ENCODE measurements at regions not wholly inside any gene's neighbourhood (a gene's known extent, or its start where the extent isn't known, plus 50 kb on each side); places are given as distances from the start of the nearest gene placed in this dataset.

DNA sequence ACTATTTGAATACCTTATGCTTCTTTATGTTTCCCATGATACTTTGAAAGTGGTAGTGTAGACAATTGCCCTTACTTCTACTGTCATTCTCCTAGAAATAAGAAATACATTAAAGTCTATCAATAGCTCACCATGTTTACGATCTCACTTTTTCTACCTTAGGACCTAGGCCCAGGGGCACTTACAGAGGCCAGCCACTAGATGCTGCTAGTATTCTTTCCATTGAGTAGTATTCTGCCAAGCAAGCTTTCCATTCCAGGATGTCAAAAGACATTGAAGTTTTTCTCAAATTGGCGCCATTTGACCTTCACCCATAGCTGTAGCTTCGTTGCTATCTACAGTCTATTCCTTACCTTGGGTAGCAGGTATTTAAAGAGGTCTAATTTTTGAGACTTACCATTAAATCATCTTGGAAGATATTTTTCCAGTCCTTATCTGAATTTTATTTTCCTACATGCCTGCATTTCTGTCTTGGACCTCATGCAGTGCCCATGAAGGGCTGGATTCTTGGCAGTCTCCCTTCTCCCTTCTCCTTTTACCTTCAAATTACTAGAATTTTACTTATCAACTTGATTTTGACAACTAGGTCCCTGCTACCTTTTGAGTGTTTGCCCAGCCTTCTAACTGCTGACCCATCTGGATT is 246.0 kb upstream of the NUDT12 start:
- Mint-ChIP-seq H3K4me3 (no peak overlapping the region), H3K36me3 (ENCODE audit: low read depth) (no peaks in the 10 kb centered on the region), H3K27me3 (no peaks in the 10 kb centered on the region), H3K27ac (no peak overlapping the region), H3K4me1 (no peaks in the 10 kb centered on the region), H3K9me3 (no peaks in the 10 kb centered on the region)
- no peak for DNase-seq
- intact Hi-C loops (cut with micrococcal nuclease): no loop called here

- no peak for DNase-seq
- intact Hi-C loops (cut with micrococcal nuclease): no loop called here
- Mint-ChIP-seq H3K4me1 (no peaks in the 10 kb centered on the region), H3K4me3 (no peak overlapping the region), H3K27ac (no peak overlapping the region), H3K9me3 (no peaks in the 10 kb centered on the region), H3K27me3 (no peaks in the 10 kb centered on the region), H3K36me3 (ENCODE audit: low read depth) (no peaks in the 10 kb centered on the region)
Observed at GRCh38 chr5:103804711-103805110, 242.1 kb upstream of the NUDT12 start.

DNA sequence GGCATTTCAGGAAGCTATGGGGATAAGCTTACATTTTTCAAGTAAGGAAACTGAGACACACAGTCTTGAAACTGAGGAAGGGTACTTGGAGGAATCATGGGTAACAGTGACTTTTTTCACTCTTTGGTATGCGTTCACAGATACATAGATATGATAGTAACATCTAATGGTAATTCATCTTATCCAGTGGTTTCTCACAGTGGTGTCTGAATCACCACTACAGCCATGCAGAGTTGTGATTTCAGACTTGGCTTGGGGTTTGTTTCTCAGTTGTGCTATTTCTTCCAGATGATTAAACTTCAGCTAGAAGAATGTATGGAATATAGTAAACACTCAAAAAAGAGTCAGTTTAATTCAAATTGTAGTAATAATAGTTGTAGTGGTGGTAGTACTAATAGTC is 239.1 kb upstream of the NUDT12 start:
- H3K4me1 Mint-ChIP-seq: no peaks in the 10 kb centered on the region
- H3K4me3 Mint-ChIP-seq: no peak overlapping the region
- DNase-seq: no peak
- H3K36me3 Mint-ChIP-seq (ENCODE audit: low read depth): no peaks in the 10 kb centered on the region
- H3K27ac Mint-ChIP-seq: no peak overlapping the region
- intact Hi-C loops (cut with micrococcal nuclease): no loop called here
- no peaks in the 10 kb centered on the region for H3K27me3 Mint-ChIP-seq
- peaks cover 6% of the 10 kb centered on the region for H3K9me3 Mint-ChIP-seq

DNA sequence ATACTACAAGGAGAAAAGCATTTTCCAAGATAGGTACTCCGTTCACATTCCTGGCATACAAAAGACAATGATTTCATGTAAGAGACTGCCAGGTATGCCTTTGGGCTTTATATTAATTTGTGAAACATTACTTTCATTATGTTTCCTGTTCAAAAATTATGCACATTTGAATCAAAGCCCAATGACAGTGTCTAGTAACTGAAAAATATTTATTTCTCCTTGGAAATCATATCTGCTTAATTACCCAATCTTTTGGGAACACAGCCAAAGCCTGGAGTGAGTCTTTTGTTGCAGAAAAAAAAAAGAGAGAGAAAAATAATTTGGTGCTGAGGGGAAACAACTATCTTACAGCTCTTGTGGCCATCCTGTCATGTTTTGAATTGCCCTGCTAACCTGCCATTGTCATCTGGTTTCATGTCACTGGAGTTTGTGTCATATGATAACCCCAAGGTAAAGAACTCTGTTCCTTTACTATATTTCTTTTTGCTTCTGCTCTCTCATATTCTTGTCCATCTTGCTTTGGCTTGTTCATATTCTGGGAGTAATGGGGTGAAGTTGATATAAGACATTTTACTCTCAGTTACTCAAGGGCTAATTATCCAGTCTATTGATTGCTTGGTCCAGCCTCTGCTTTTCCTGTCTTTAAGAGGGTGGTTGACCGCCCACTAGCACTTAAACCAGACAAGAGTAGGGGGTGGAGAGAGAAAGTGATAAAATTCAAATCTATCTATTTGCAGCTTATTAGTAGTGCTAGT is 238.3 kb upstream of the NUDT12 start:
- no peaks in the 10 kb centered on the region for H3K4me1 Mint-ChIP-seq
- H3K36me3 Mint-ChIP-seq (ENCODE audit: low read depth): no peaks in the 10 kb centered on the region
- no peaks in the 10 kb centered on the region for H3K27me3 Mint-ChIP-seq
- H3K9me3 Mint-ChIP-seq: peaks cover 6% of the 10 kb centered on the region
- no peak for DNase-seq
- no peak overlapping the region for H3K4me3 Mint-ChIP-seq
- no peak overlapping the region for H3K27ac Mint-ChIP-seq
- intact Hi-C loops (cut with micrococcal nuclease): no loop called here

DNA sequence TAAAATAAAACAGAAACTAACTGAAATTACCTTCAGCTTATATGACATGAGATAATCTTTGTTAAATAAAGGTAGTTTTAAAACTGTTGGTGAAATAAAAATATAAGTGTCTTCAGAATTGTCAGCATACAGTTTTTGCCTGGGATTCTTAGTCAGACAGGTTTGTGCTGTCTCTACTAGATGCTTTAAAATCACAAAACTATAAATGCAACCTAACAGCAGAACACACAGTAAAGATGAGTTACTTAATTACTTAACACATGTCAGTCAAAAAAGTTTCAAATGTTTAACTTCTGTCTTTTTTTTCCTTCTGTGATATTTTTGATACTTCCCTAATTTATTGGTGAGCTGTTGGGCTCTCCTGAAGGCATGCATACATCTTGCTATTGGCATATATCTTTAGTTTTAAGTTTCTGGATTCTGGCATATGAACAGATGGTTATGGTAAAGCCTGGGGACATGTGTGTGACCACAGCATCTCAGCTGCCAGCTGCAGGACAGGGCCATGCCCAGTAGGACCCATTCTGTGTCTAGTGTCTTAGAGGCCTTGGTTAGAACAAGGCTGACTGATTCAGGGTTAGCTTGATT is 231.1 kb upstream of the NUDT12 start:
- intact Hi-C loops (cut with micrococcal nuclease): no loop called here
- Mint-ChIP-seq H3K27me3 (no peaks in the 10 kb centered on the region), H3K4me1 (no peaks in the 10 kb centered on the region), H3K27ac (no peak overlapping the region), H3K36me3 (ENCODE audit: low read depth) (no peaks in the 10 kb centered on the region), H3K9me3 (peaks cover 15% of the 10 kb centered on the region), H3K4me3 (no peak overlapping the region)
- DNase-seq: no peak

DNA sequence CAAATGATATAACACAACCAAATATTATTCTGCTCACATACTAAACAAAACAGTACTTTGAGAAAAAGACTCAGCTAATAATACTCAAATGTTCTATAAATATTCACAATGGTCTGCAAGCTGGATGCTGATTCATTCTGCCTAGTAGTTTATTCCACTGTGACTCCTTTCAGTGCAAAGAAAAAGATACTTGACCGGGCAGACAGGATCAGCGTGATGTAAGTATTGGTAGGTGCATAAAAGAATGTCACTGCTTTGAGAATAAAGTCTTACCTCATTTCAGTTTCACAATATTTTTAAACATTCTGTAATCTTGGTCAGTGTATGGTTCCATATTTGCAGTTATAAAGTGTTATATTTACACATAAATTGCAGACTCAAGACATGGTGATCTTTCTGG is 223.0 kb upstream of the NUDT12 start:
- no peak overlapping the region for H3K4me3 Mint-ChIP-seq
- no peak overlapping the region for H3K27ac Mint-ChIP-seq
- peaks cover 5% of the 10 kb centered on the region for H3K9me3 Mint-ChIP-seq
- no peaks in the 10 kb centered on the region for H3K27me3 Mint-ChIP-seq
- H3K4me1 Mint-ChIP-seq: no peaks in the 10 kb centered on the region
- no peak for DNase-seq
- H3K36me3 Mint-ChIP-seq (ENCODE audit: low read depth): no peaks in the 10 kb centered on the region
- intact Hi-C loops (cut with micrococcal nuclease): no loop called here

DNA sequence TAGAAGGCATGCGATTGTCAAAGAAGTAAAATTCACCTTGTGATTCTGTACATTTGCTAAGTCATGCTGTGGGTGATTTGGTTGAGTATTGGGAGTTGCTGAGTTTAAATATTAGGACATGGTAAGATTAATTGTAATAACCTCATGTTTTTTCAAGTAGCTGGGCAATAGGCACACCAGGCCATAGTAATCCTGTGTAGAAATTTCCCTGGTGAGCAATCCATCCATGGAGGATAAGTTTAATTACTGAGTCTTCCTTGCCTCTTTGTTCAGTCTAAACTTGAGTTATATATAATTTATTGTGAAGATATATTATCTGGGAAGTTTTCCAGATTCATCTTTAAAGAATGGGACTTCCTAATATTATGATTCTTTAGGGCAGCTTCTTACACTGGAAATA is 221.1 kb upstream of the NUDT12 start:
- no peaks in the 10 kb centered on the region for H3K4me1 Mint-ChIP-seq
- no peak overlapping the region for H3K27ac Mint-ChIP-seq
- intact Hi-C loops (cut with micrococcal nuclease): no loop called here
- no peaks in the 10 kb centered on the region for H3K27me3 Mint-ChIP-seq
- no peaks in the 10 kb centered on the region for H3K36me3 Mint-ChIP-seq (ENCODE audit: low read depth)
- H3K9me3 Mint-ChIP-seq: peaks cover 5% of the 10 kb centered on the region
- no peak overlapping the region for H3K4me3 Mint-ChIP-seq
- DNase-seq: no peak

DNA sequence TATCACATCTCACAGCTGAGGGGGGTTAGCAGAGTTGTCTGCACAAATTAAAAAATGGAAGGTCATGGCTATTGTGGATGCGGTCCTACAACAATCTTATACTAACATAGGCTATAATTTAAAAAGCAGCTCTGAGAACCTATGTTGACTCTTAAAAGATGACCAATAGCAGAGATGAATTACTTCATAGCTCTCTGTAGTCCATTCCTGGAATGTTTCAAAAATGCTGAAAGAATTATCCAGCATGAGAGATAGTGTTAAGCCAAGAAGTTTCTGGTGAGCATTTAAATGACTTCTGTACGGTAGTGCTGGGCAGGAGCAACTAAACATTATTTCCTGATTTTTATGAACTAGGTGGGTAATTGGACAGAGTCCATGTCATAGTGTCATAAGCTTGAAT is 218.2 kb upstream of the NUDT12 start:
- Mint-ChIP-seq H3K36me3 (ENCODE audit: low read depth) (no peaks in the 10 kb centered on the region), H3K4me3 (no peak overlapping the region), H3K9me3 (peaks cover 9% of the 10 kb centered on the region), H3K4me1 (no peaks in the 10 kb centered on the region), H3K27me3 (no peaks in the 10 kb centered on the region), H3K27ac (no peak overlapping the region)
- no peak for DNase-seq
- intact Hi-C loops (cut with micrococcal nuclease): no loop called here

- H3K27ac Mint-ChIP-seq: no peak overlapping the region
- H3K27me3 Mint-ChIP-seq: no peaks in the 10 kb centered on the region
- H3K36me3 Mint-ChIP-seq (ENCODE audit: low read depth): no peaks in the 10 kb centered on the region
- H3K9me3 Mint-ChIP-seq: peaks cover 4% of the 10 kb centered on the region
- no peak overlapping the region for H3K4me3 Mint-ChIP-seq
- intact Hi-C loops (cut with micrococcal nuclease): no loop called here
- H3K4me1 Mint-ChIP-seq: no peaks in the 10 kb centered on the region
- no peak for DNase-seq
Observed at GRCh38 chr5:103774721-103775120, 212.1 kb upstream of the NUDT12 start.

GRCh38 chr5:103772248-103772647 is 209.7 kb upstream of the NUDT12 start:
- Mint-ChIP-seq H3K27ac (no peak overlapping the region), H3K36me3 (ENCODE audit: low read depth) (no peaks in the 10 kb centered on the region), H3K4me3 (no peak overlapping the region), H3K27me3 (no peaks in the 10 kb centered on the region), H3K4me1 (no peaks in the 10 kb centered on the region), H3K9me3 (no peaks in the 10 kb centered on the region)
- intact Hi-C loops (cut with micrococcal nuclease): no loop called here
- DNase-seq: no peak

- no peaks in the 10 kb centered on the region for H3K9me3 Mint-ChIP-seq
- intact Hi-C loops (cut with micrococcal nuclease): no loop called here
- no peaks in the 10 kb centered on the region for H3K36me3 Mint-ChIP-seq (ENCODE audit: low read depth)
- H3K4me1 Mint-ChIP-seq: no peaks in the 10 kb centered on the region
- no peak for DNase-seq
- no peaks in the 10 kb centered on the region for H3K27me3 Mint-ChIP-seq
- H3K27ac Mint-ChIP-seq: no peak overlapping the region
- H3K4me3 Mint-ChIP-seq: no peak overlapping the region
Observed at GRCh38 chr5:103764403-103764802, 201.8 kb upstream of the NUDT12 start.

DNA sequence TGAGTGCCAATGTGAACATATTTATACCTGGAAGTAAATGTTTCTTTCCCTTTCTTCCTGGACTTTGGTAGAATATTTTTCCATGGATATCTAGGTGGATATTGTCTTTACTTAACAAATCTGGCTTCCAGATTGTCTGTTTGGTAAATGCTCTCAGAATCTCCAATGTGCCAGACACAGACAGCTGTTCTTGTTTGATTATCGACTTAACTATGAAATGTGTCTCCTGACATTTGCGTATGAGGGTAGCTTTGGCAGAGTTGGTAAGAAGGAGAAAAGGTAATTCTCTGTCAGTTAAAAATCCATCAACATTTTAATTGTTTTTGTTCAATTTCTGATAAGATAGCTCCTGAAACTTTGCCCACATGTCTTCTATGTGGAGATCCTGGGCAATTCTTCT is 196.4 kb upstream of the NUDT12 start:
- DNase-seq: no peak
- H3K4me3 Mint-ChIP-seq: no peak overlapping the region
- no peaks in the 10 kb centered on the region for H3K27me3 Mint-ChIP-seq
- no peak overlapping the region for H3K27ac Mint-ChIP-seq
- H3K9me3 Mint-ChIP-seq: no peaks in the 10 kb centered on the region
- no peaks in the 10 kb centered on the region for H3K4me1 Mint-ChIP-seq
- H3K36me3 Mint-ChIP-seq (ENCODE audit: low read depth): no peaks in the 10 kb centered on the region
- intact Hi-C loops (cut with micrococcal nuclease): no loop called here

- Mint-ChIP-seq H3K27ac (no peak overlapping the region), H3K36me3 (ENCODE audit: low read depth) (no peaks in the 10 kb centered on the region), H3K27me3 (no peaks in the 10 kb centered on the region), H3K9me3 (no peaks in the 10 kb centered on the region), H3K4me3 (no peak overlapping the region), H3K4me1 (no peaks in the 10 kb centered on the region)
- DNase-seq: no peak
- intact Hi-C loops (cut with micrococcal nuclease): no loop called here
Observed at GRCh38 chr5:103755974-103756373, 193.4 kb upstream of the NUDT12 start.

DNA sequence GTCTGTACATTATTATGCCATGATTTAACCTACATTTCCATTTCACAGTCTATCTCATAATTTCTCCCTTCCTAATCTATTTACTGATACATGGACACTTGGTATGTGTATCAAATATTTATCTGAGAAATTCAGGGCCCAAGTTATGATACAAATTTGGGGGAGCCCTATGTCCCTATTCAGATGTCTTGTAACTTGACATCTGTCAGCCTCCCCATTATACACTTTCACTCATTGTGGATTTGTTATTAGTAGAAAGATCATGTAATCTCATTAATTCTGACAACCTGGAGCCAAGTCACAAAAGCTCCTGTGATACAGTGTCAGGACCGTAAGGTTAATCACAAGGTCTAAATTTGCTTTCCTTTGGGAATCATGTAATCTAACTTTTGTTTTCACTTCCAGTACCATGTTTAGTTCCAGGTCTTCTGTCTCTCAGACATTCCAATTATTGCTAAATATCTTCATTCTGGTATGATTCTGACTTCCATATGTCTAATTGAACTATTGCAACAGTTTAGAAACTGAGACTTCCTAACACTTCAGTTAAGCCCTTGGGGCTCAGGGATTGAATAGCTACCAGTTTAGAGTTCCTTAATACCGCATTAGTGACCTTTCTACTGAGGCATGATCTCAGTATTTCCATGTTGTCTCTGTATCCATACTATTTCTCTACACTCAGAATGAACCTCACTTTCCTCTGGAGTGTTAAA is 182.9 kb upstream of the NUDT12 start:
- no peak overlapping the region for H3K27ac Mint-ChIP-seq
- H3K4me1 Mint-ChIP-seq: no peaks in the 10 kb centered on the region
- intact Hi-C loops (cut with micrococcal nuclease): no loop called here
- no peaks in the 10 kb centered on the region for H3K9me3 Mint-ChIP-seq
- H3K4me3 Mint-ChIP-seq: no peak overlapping the region
- DNase-seq: no peak
- no peaks in the 10 kb centered on the region for H3K27me3 Mint-ChIP-seq
- no peaks in the 10 kb centered on the region for H3K36me3 Mint-ChIP-seq (ENCODE audit: low read depth)

Data from activated CD4-positive, alpha-beta T cell treated with anti-CD3 and anti-CD28 coated beads, Interleukin-2, amount 10 ng/mL, durations not matched to agents 24 days and 14 days (primary cell).